Lower leg skin (tissue), 3 donors: ENCODE measurements at regions not wholly inside any gene's neighbourhood (a gene's known extent, or its start where the extent isn't known, plus 50 kb on each side); places are given as distances from the start of the nearest gene placed in this dataset.

Experiments used
- POLR2A ChIP-seq, 2 donors: fragments of 450-650 bp; IDR thresholded peaks; one replicate each; pipeline ENCODE4 v1.6.1; 2016 to 2017; ENCODE audit warnings: antibody characterized with exemption in 2 of 2, mild to moderate bottlenecking in 1 of 2, moderate library complexity in 1 of 2
- TF ChIP-seq, protein P1 (sequence below), 3 donors: fragments of 450-650 bp; IDR thresholded peaks; one replicate each; pipeline ENCODE4 v1.5.1; 2016; ENCODE audit warnings: antibody characterized with exemption in 3 of 3, mild to moderate bottlenecking in 3 of 3, moderate library complexity in 2 of 3

DNA sequence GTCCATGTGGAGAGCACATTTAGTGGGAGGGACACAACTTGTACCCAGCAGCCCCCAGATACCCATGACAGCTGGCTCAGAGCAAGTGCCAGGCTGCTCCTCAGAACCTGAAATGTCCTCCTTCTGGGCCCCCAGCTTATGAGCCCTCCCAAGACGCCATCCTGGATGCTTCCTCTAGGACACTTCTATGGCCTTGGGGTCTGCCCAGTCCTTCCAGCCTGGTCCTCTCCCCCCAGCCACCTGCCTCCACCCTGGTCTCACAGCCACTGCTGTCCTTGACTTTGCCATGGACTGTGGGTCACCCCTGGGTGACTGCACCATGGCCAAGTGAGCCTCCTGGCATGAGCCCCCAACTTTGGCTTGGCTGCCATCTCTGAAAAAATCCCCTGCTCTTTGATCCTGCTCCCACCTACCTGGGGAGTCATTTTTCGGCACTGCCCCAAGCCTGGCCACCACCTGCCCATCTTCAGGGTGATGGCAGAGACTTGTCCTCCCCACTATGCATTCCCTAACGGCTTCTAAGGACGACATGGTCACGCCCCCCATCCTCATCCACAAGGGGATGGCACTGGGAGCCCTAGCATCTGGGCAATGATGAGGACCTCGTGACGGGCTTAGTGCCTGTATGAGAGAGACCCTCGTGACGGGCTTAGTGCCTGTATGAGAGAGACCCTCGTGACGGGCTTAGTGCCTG lies 323.7 kb downstream of the TMEM121 start:
- TF ChIP-seq, protein P1, sequence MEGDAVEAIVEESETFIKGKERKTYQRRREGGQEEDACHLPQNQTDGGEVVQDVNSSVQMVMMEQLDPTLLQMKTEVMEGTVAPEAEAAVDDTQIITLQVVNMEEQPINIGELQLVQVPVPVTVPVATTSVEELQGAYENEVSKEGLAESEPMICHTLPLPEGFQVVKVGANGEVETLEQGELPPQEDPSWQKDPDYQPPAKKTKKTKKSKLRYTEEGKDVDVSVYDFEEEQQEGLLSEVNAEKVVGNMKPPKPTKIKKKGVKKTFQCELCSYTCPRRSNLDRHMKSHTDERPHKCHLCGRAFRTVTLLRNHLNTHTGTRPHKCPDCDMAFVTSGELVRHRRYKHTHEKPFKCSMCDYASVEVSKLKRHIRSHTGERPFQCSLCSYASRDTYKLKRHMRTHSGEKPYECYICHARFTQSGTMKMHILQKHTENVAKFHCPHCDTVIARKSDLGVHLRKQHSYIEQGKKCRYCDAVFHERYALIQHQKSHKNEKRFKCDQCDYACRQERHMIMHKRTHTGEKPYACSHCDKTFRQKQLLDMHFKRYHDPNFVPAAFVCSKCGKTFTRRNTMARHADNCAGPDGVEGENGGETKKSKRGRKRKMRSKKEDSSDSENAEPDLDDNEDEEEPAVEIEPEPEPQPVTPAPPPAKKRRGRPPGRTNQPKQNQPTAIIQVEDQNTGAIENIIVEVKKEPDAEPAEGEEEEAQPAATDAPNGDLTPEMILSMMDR (IDR thresholded peaks at IDR 0.05) = no peak
- no peak for TF ChIP-seq POLR2A (IDR thresholded peaks at IDR 0.05)
